GM23338 (cell line): ENCODE measurements at regions not wholly inside any gene's neighbourhood (a gene's known extent, or its start where the extent isn't known, plus 50 kb on each side); places are given as distances from the start of the nearest gene placed in this dataset.

ENCODE experiments used
- ATAC-seq: fragments of 200-7000 bp; cut with Tn5 transposase; 3 replicates; pipeline ENCODE4 v1.9.1; 2020
- DNase-seq: peaks from one replicate; pipeline ENCODE4 v3.0.0-alpha.2; 2015; ENCODE audit warnings: low spot score
- H2AFZ ChIP-seq: fragments of 200-600 bp; sonication (generic); 2 replicates; pipeline ENCODE4 v1.8.0; 2016; ENCODE audit warnings: antibody characterized with exemption, mild to moderate bottlenecking, moderate library complexity
- H3F3A ChIP-seq: fragments of 200-600 bp; sonication (generic); replicated peaks from 2 replicates; pipeline ENCODE4 v1.8.0; 2017; ENCODE audit warnings: antibody characterized with exemption, mixed run types, low read depth
- H3K27ac ChIP-seq: fragments of 200-600 bp; sonication (generic); 2 replicates; pipeline ENCODE4 v1.6.1; 2016; ENCODE audit warnings: low read depth
- H3K27me3 ChIP-seq: fragments of 200-600 bp; sonication (generic); 2 replicates; pipeline ENCODE4 v1.8.0; 2016; ENCODE audit warnings: mild to moderate bottlenecking, mixed run types, moderate library complexity; ENCODE audit not compliant: insufficient read depth
- H3K36me3 ChIP-seq: fragments of 200-600 bp; sonication (generic); 2 replicates; pipeline ENCODE4 v1.8.0; 2016; ENCODE audit warnings: mild to moderate bottlenecking; ENCODE audit not compliant: insufficient read depth
- H3K4me1 ChIP-seq: fragments of 200-600 bp; sonication (generic); 2 replicates; pipeline ENCODE4 v1.8.0; 2016; ENCODE audit warnings: mild to moderate bottlenecking, moderate library complexity; ENCODE audit not compliant: insufficient read depth
- H3K4me2 ChIP-seq: fragments of 200-600 bp; sonication (generic); 2 replicates; pipeline ENCODE4 v1.7.1; 2017; ENCODE audit warnings: mixed run types
- H3K4me3 ChIP-seq: fragments of 200-600 bp; sonication (generic); 2 replicates; pipeline ENCODE4 v1.6.1; 2016; ENCODE audit warnings: mixed run types
- H3K79me2 ChIP-seq: fragments of 200-600 bp; sonication (generic); replicated peaks from 2 replicates; pipeline ENCODE4 v1.8.0; 2017; ENCODE audit warnings: mild to moderate bottlenecking; ENCODE audit not compliant: insufficient read depth
- H3K9me2 ChIP-seq: fragments of 200-600 bp; sonication (generic); 2 replicates; pipeline ENCODE4 v1.8.0; 2017; ENCODE audit not compliant: insufficient read depth
- H4K20me1 ChIP-seq: fragments of 200-600 bp; sonication (generic); replicated peaks from 2 replicates; pipeline ENCODE4 v1.8.0; 2017; ENCODE audit warnings: mild to moderate bottlenecking; ENCODE audit not compliant: insufficient read depth
- H3K27ac Mint-ChIP-seq: 2 replicates; pipeline ENCODE4 v1.8.0; 2020; ENCODE audit warnings: inconsistent platforms, mild to moderate bottlenecking, moderate library complexity, mixed read lengths
- H3K27me3 Mint-ChIP-seq: 3 replicates; pipeline ENCODE4 v1.8.0; 2022; ENCODE audit warnings: low read depth, mild to moderate bottlenecking, moderate library complexity, mixed read lengths, inconsistent platforms; ENCODE audit not compliant: insufficient read depth, poor library complexity
- H3K36me3 Mint-ChIP-seq: 3 replicates; pipeline ENCODE4 v1.8.0; 2021; ENCODE audit warnings: low read depth, mild to moderate bottlenecking, inconsistent platforms, moderate library complexity, mixed read lengths
- H3K4me1 Mint-ChIP-seq: 3 replicates; pipeline ENCODE4 v1.8.0; 2020; ENCODE audit warnings: mild to moderate bottlenecking, inconsistent platforms, mixed read lengths
- H3K4me3 Mint-ChIP-seq: 3 replicates; pipeline ENCODE4 v1.8.0; 2021; ENCODE audit warnings: moderate library complexity, mild to moderate bottlenecking, inconsistent platforms, mixed read lengths
- H3K9me3 Mint-ChIP-seq: 3 replicates; pipeline ENCODE4 v1.8.0; 2020; ENCODE audit warnings: moderate library complexity, mild to moderate bottlenecking, inconsistent platforms, mixed read lengths
- ETS1 ChIP-seq: IDR thresholded peaks from 2 replicates; pipeline ENCODE4 v1.6.1; 2016; ENCODE audit warnings: antibody characterized with exemption
- EZH2 ChIP-seq: fragments of 200-600 bp; sonication (generic); IDR thresholded peaks from one replicate; pipeline ENCODE4 v1.8.0; 2017; ENCODE audit warnings: antibody characterized with exemption, mild to moderate bottlenecking, low read depth; ENCODE audit not compliant: unreplicated experiment
- EZH2phosphoT487 ChIP-seq: fragments of 200-600 bp; sonication (generic); IDR thresholded peaks from one replicate; pipeline ENCODE4 v1.8.1; 2018; ENCODE audit warnings: antibody characterized with exemption; ENCODE audit not compliant: unreplicated experiment
- JUNB ChIP-seq: IDR thresholded peaks from one replicate; pipeline ENCODE4 v1.6.1; 2016; ENCODE audit warnings: antibody characterized with exemption; ENCODE audit not compliant: unreplicated experiment
- POLR2AphosphoS5 ChIP-seq: IDR thresholded peaks from 2 replicates; pipeline ENCODE4 v1.6.1; 2016; ENCODE audit warnings: antibody characterized with exemption, low read depth
- STAT1 ChIP-seq: IDR thresholded peaks from one replicate; pipeline ENCODE4 v1.6.1; 2016; ENCODE audit warnings: antibody characterized with exemption; ENCODE audit not compliant: unreplicated experiment
- ZNF114 ChIP-seq: fragments of 250-450 bp; sonication (Bioruptor Pico); IDR thresholded peaks from 2 replicates; pipeline ENCODE4 v1.5.0; 2020; ENCODE audit warnings: mild to moderate bottlenecking, moderate library complexity
- ZNF331 ChIP-seq: fragments of 250-450 bp; sonication (Bioruptor Pico); IDR thresholded peaks from 2 replicates; pipeline ENCODE4 v1.5.0; 2020; ENCODE audit warnings: low read depth, mild to moderate bottlenecking, moderate library complexity
- ZNF462 ChIP-seq: fragments of 250-450 bp; sonication (Bioruptor Pico); IDR thresholded peaks from 2 replicates; pipeline ENCODE4 v1.5.0; 2020; ENCODE audit warnings: mild to moderate bottlenecking, moderate library complexity

DNA sequence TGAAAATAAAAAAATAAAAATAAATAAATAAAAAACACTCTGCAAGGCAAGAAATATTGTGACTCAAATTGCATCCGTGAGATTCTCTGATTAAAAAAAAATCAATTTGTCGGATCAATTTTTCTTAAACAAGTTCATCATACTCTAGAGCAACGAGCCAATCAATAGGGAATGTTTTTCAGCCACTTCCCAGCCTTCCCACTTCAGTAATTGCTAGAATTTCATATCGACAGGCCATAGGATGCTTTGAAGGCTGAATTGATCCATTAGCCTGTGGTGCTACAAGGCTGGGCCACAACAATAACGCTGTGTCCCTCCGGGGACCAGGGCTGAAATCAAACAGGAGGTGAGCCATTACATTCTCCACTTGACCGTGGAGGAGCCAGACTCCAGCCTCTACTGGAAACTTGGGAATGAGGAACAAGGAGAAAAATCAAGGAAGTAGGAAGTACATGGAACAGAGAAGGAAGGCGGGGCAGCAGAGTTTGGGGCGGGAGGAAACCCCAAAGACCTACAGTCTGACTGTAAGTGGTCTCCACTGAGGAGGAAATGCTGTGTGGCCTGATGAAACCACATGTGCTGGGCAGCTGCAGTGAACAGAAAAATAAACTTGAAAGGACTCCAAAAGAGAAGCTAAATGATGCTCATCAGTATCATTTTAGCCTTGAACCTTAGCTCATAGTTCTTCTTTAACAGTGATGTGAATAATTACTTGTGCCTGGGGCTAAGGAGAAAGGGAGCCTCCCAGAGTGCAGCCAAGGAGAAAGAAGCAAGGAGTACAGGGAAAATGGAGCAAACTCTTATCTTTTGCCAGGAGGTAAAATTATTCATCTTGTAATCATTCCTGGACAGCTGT is 308.6 kb downstream of the TLE1 start (continued):
- no peak for TF ChIP-seq ZNF462
- TF ChIP-seq ZNF114 (CRISPR knock-in tag) = no peak
- no peak for TF ChIP-seq ZNF331
- TF ChIP-seq POLR2AphosphoS5 = no peak
- no peak for TF ChIP-seq EZH2phosphoT487
- TF ChIP-seq ETS1 = no peak

DNA sequence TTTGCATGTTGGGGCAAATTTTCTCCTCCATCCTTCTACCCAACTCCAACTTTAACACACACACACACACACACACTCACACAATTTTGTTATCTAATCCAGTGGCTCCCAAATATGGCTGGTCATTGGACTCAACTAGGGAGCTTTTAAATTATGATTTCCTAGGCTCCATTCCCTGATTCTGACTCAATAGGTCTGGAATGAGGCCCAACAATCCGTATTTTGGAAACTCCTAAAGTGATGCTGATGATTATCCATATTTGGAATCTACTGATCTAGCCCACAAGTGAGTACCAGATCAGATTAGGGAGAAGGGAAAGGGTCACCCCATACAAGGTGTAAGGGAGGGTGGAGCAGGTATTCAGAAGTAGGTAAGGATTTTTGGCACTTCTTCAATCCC is 309.7 kb downstream of the TLE1 start:
- Mint-ChIP-seq H3K4me3 (no peak overlapping the region), H3K9me3 (no peaks in the 10 kb centered on the region), H3K27ac (no peak overlapping the region), H3K4me1 (peaks cover 8% of the 10 kb centered on the region), H3K27me3 (peaks cover 2% of the 10 kb centered on the region), H3K36me3 (no peaks in the 10 kb centered on the region)
- Histone ChIP-seq H3K4me2 (no peak overlapping the region), H3K4me3 (no peak overlapping the region), H3K36me3 (no peaks in the 10 kb centered on the region), H3K79me2 (no peaks in the 10 kb centered on the region), H2AFZ (no peak overlapping the region), H3K27ac (no peak overlapping the region), H3F3A (no peaks in the 10 kb centered on the region), H4K20me1 (no peaks in the 10 kb centered on the region), H3K4me1 (0 out of 2 replicates have a peak, but pooled peaks cover 7% of the 10 kb centered on the region), H3K27me3 (no peaks in the 10 kb centered on the region), H3K9me2 (no peaks in the 10 kb centered on the region)
- ATAC-seq (no peak), DNase-seq (no peak)
- TF ChIP-seq EZH2phosphoT487 (no peak), JUNB (no peak), EZH2 (no peak), STAT1 (no peak)
